OCI-LY7 (cell line): ENCODE measurements at regions not wholly inside any gene's neighbourhood (a gene's known extent, or its start where the extent isn't known, plus 50 kb on each side); places are given as distances from the start of the nearest gene placed in this dataset.
"Not testable (repeated sequence)": the region's sequence is repeated elsewhere in the genome, so short reads cannot be mapped to it uniquely, and the experiment has no call there.

Experiments
- BruUV-seq: library from RNA; stranded (reverse); fragments of 400-500 nt; replicated peaks from 2 replicates; lab custom pipeline; 2021; lab: Mats Ljungman, UMichigan
- CTCF ChIA-PET: fragments of 300-600 bp; sonication (Branson Sonifier 250); formaldehyde crosslinking; loops from one replicate; lab custom pipeline; 2022; ENCODE audit warnings: antibody characterized with exemption; ENCODE audit not compliant: unreplicated experiment; lab: Charles Lee
- POLR2A ChIA-PET: fragments of 300-600 bp; sonication (Branson Sonifier 250); formaldehyde crosslinking; loops from one replicate; lab custom pipeline; 2022; ENCODE audit warnings: antibody characterized with exemption; lab: Charles Lee
- DNase-seq: peaks from one replicate; pipeline ENCODE4 v3.0.0-alpha.2; 2015; ENCODE audit warnings: low spot score
- H2AFZ ChIP-seq: fragments of 200-600 bp; sonication (generic), shearing (Covaris generic); 2 replicates; pipeline ENCODE4 v1.6.1; 2014; ENCODE audit warnings: mild to moderate bottlenecking, antibody characterized with exemption, low read length, moderate library complexity
- H3K27ac ChIP-seq: fragments of 200-600 bp; sonication (generic); 2 replicates; pipeline ENCODE4 v1.5.1; 2014; ENCODE audit warnings: mixed run types, low read depth, mild to moderate bottlenecking, moderate library complexity, low read length, inconsistent platforms; ENCODE audit not compliant: poor library complexity, severe bottlenecking
- H3K36me3 ChIP-seq: fragments of 200-600 bp; sonication (generic); 2 replicates; pipeline ENCODE4 v1.6.1; 2014; ENCODE audit warnings: mild to moderate bottlenecking, antibody characterized with exemption, low read length, moderate library complexity, mixed read lengths; ENCODE audit not compliant: insufficient read depth
- H3K4me1 ChIP-seq: fragments of 200-600 bp; sonication (generic); 2 replicates; pipeline ENCODE4 v1.5.1; 2014; ENCODE audit warnings: mild to moderate bottlenecking, low read length; ENCODE audit not compliant: insufficient read depth, poor library complexity, severe bottlenecking
- H3K4me2 ChIP-seq: fragments of 200-600 bp; sonication (generic); 2 replicates; pipeline ENCODE4 v1.6.1; 2014; ENCODE audit warnings: mild to moderate bottlenecking, low read length
- H3K4me3 ChIP-seq: fragments of 200-600 bp; sonication (generic); 2 replicates; pipeline ENCODE4 v1.5.1; 2014; ENCODE audit warnings: mild to moderate bottlenecking, low read depth, low read length; ENCODE audit not compliant: poor library complexity, severe bottlenecking
- H3K79me2 ChIP-seq: fragments of 200-600 bp; sonication (generic); 2 replicates; pipeline ENCODE4 v1.6.1; 2016; ENCODE audit warnings: low read depth, mild to moderate bottlenecking, low read length, moderate library complexity, mixed read lengths; ENCODE audit not compliant: insufficient read depth
- H3K9me2 ChIP-seq: fragments of 200-600 bp; sonication (generic); 2 replicates; pipeline ENCODE4 v1.6.1; 2016; ENCODE audit warnings: mild to moderate bottlenecking, low read length, mixed read lengths; ENCODE audit not compliant: insufficient read depth
- H3K9me3 ChIP-seq: fragments of 200-600 bp; sonication (generic); 2 replicates; pipeline ENCODE4 v1.6.1; 2014; ENCODE audit warnings: mild to moderate bottlenecking, mixed run types, low read length, mixed read lengths
- H4K20me1 ChIP-seq: fragments of 200-600 bp; sonication (generic); 2 replicates; pipeline ENCODE4 v1.6.1; 2014; ENCODE audit warnings: mild to moderate bottlenecking, antibody characterized with exemption, low read length, moderate library complexity, mixed read lengths; ENCODE audit not compliant: insufficient read depth
- intact Hi-C: fragments of 100-400 bp; cut with micrococcal nuclease; formaldehyde crosslinking; loops from one replicate; pipeline ENCODE4 v1.10.0; 2022; ENCODE audit not compliant: unreplicated experiment

DNA sequence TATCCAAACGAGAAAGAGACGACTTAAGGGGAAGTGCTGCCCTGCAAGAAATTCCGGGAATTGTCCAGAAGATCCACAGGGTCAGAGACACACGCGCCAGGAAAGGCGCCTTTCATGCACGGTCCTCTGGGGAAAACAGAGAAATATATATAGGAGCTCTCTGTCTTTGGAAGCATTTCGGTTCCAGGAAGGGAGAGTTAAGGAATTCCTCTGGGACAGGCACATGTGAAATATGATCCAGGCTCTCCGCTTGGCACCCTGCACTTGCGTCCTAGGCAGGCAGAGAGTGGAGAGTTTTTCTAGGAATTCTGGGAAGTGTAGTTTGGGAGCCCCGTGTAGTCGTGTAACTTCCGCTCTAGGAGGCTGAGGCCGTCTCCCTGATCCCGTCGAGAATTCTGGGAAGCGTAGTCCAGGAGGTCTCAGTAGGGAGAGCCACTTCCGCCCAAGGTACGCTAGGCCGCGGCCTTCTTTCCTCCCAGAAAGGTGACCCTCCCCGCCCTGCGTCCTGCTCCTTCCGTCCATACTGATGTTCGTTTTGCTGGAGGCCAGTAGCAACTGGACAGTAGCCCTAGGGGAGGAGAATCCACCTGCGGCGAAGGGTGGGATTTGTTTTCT, 677.5 kb upstream of the DEFB115 start:
- H3K27ac ChIP-seq, DNase-seq, H4K20me1 ChIP-seq, H3K4me3 ChIP-seq, CTCF ChIA-PET, H3K79me2 ChIP-seq, intact Hi-C loops, H3K36me3 ChIP-seq, POLR2A ChIA-PET, BruUV-seq, H3K9me2 ChIP-seq, H3K4me2 ChIP-seq, H3K4me1 ChIP-seq, H2AFZ ChIP-seq, H3K9me3 ChIP-seq: not testable (repeated sequence)

DNA sequence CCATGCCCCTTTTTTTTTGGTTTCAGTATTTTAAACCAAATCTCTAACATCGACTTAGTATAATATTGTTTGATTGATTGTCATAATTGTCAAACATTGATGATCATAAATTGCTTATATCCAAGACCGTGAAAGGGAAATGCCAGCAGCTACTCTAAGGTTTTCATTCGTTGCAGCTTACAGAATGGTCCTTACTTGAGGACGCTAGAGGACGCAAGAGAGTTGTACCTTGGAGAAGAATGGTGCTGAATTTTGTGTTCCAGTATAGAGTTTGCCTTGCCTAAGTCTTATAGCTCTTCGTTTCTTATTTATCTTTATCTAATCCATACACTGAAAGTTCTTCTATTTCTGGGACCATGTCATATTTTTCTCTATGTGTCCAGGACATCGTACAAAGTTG, 675.6 kb upstream of the DEFB115 start:
- H3K4me1 ChIP-seq, H3K4me3 ChIP-seq, CTCF ChIA-PET, intact Hi-C loops, H3K36me3 ChIP-seq, H3K9me3 ChIP-seq, H3K4me2 ChIP-seq, H3K9me2 ChIP-seq, H3K79me2 ChIP-seq, H4K20me1 ChIP-seq, BruUV-seq, POLR2A ChIA-PET, DNase-seq, H2AFZ ChIP-seq, H3K27ac ChIP-seq: not testable (repeated sequence)

DNA sequence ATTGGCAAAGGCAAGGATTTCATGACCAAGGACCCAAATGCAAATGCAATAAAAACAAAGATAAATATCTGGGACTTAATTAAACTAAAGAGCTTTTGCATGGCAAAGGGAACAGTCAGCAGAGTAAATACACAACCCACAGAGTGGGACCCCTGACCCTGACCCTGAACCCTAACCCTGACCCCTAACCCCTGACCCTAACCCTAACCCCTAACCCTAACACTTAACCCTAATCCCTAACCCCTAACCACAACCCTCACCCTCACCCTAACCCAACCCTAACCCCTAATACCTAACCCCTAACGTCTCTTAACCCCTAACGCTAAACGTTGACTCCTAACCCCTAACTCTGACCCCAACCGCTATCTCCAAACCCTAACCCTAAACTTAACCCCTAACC, 673.1 kb upstream of the DEFB115 start:
- H3K27ac ChIP-seq, intact Hi-C loops, H2AFZ ChIP-seq, POLR2A ChIA-PET, H4K20me1 ChIP-seq, H3K79me2 ChIP-seq, H3K36me3 ChIP-seq, H3K4me3 ChIP-seq, H3K9me3 ChIP-seq, DNase-seq, CTCF ChIA-PET, BruUV-seq, H3K9me2 ChIP-seq, H3K4me1 ChIP-seq, H3K4me2 ChIP-seq: not testable (repeated sequence)

DNA sequence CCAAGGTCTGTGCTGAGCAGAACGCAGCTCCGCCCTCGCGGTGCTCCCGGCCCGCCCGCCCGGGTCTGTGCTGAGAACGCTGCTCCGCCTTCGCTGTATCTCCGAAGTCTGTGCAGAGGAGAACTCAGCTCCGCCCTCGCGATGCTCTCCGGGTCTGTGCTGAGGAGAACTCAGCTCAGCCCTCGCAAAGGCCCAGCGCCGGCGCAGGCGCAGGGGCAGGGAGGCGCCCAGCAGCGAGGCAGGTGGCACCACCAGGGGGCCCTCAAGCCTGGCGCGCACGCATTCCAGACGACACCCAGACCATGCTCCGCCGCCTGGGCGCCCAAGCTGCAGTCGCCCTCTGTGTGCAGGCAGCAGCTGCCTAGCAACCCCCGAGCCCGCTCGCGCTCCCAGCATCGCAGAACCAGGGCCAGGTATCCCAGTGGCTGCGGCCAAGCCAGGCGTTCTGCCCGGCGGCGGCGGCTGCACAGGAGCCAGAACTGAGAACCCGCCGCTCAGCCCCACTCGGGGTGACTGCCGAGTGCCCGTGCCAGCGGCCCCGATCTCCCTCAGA, 672.1 kb upstream of the DEFB115 start:
- H3K4me2 ChIP-seq, intact Hi-C loops, H4K20me1 ChIP-seq, H3K36me3 ChIP-seq, BruUV-seq, H3K9me3 ChIP-seq, DNase-seq, H3K9me2 ChIP-seq, H3K4me3 ChIP-seq, POLR2A ChIA-PET, H2AFZ ChIP-seq, H3K27ac ChIP-seq, CTCF ChIA-PET, H3K4me1 ChIP-seq, H3K79me2 ChIP-seq: not testable (repeated sequence)

DNA sequence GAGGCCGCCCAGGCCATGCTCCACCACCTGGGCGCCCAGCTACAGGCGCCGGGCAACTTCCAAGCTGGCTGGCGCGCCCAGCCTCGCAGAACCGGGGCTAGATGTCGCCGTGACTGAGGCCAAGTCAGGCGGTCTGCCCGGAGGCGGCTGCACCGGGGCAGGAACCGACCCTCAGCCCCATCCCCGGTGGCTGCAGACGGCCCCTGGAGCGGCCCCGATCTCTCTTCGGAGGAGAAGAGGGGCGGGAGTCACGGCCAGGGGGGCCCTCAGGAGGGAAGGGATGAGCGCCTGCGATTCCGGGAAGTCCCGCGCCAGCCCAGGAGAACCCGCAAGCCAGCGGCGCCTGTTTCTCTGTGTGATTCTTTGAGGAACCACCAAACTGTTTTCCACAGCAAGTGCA, 671.3 kb upstream of the DEFB115 start:
- H4K20me1 ChIP-seq, H3K4me2 ChIP-seq, DNase-seq, CTCF ChIA-PET, H3K9me3 ChIP-seq, H3K27ac ChIP-seq, H3K79me2 ChIP-seq, H3K9me2 ChIP-seq, H3K4me3 ChIP-seq, H2AFZ ChIP-seq, intact Hi-C loops, POLR2A ChIA-PET, BruUV-seq, H3K4me1 ChIP-seq, H3K36me3 ChIP-seq: not testable (repeated sequence)
